IgD-negative memory B cell (primary cell): ENCODE measurements at regions not wholly inside any gene's neighbourhood (a gene's known extent, or its start where the extent isn't known, plus 50 kb on each side); places are given as distances from the start of the nearest gene placed in this dataset.
"Not testable (repeated sequence)": the region's sequence is repeated elsewhere in the genome, so short reads cannot be mapped to it uniquely, and the experiment has no call there.

Experiments
- H3K27ac Mint-ChIP-seq, 3 donors: one replicate each; pipeline ENCODE4 v1.8.0; 2020 to 2022; ENCODE audit warnings: mild to moderate bottlenecking in 3 of 3, mixed read lengths in 3 of 3, moderate library complexity in 1 of 3
- H3K27me3 Mint-ChIP-seq: one replicate; pipeline ENCODE4 v1.8.0; 2021; ENCODE audit warnings: mixed read lengths
- H3K36me3 Mint-ChIP-seq: one replicate; pipeline ENCODE4 v1.8.0; 2020; ENCODE audit warnings: mild to moderate bottlenecking, mixed read lengths
- H3K4me1 Mint-ChIP-seq, 3 donors: one replicate each; pipeline ENCODE4 v1.8.0; 2020 to 2022; ENCODE audit warnings: mixed read lengths in 3 of 3, mild to moderate bottlenecking in 1 of 3
- H3K4me3 Mint-ChIP-seq, 4 donors: one replicate each; pipeline ENCODE4 v1.8.0; 2020 to 2022; ENCODE audit warnings: mild to moderate bottlenecking in 4 of 4, mixed read lengths in 4 of 4, moderate library complexity in 3 of 4
- H3K9me3 Mint-ChIP-seq, 3 donors: one replicate each; pipeline ENCODE4 v1.8.0; 2020 to 2021; ENCODE audit warnings: mixed read lengths in 3 of 3, mild to moderate bottlenecking in 1 of 3

- H3K9me3 Mint-ChIP-seq = no peaks in the 10 kb centered on the region
- H3K36me3 Mint-ChIP-seq = no peaks in the 10 kb centered on the region
- no peaks in the 10 kb centered on the region for H3K27me3 Mint-ChIP-seq
- H3K4me3 Mint-ChIP-seq = no peak overlapping the region
- H3K4me1 Mint-ChIP-seq = no peaks in the 10 kb centered on the region
- H3K27ac Mint-ChIP-seq = no peak overlapping the region
Observed at GRCh38 chr7:49089717-49090116, 165.4 kb downstream of the CDC14C start.

GRCh38 chr7:49091089-49091488, 166.7 kb downstream of the CDC14C start:
- H3K4me1 Mint-ChIP-seq = no peaks in the 10 kb centered on the region
- H3K27ac Mint-ChIP-seq = no peak overlapping the region
- H3K9me3 Mint-ChIP-seq = peaks cover 0 to 5% (median 0%) of the 10 kb centered on the region in 3 donors
- H3K4me3 Mint-ChIP-seq = no peak overlapping the region
- no peaks in the 10 kb centered on the region for H3K36me3 Mint-ChIP-seq
- H3K27me3 Mint-ChIP-seq = no peaks in the 10 kb centered on the region

- no peak overlapping the region for H3K4me3 Mint-ChIP-seq
- H3K27ac Mint-ChIP-seq = no peak overlapping the region
- H3K9me3 Mint-ChIP-seq = peaks cover 0 to 5% (median 0%) of the 10 kb centered on the region in 3 donors
- H3K36me3 Mint-ChIP-seq = no peaks in the 10 kb centered on the region
- no peaks in the 10 kb centered on the region for H3K27me3 Mint-ChIP-seq
- no peaks in the 10 kb centered on the region for H3K4me1 Mint-ChIP-seq
Observed at GRCh38 chr7:49091519-49091918, 167.2 kb downstream of the CDC14C start.

- H3K36me3 Mint-ChIP-seq = no peaks in the 10 kb centered on the region
- no peak overlapping the region for H3K4me3 Mint-ChIP-seq
- H3K27me3 Mint-ChIP-seq = no peaks in the 10 kb centered on the region
- H3K4me1 Mint-ChIP-seq = no peaks in the 10 kb centered on the region
- H3K27ac Mint-ChIP-seq = no peak overlapping the region
- H3K9me3 Mint-ChIP-seq = peaks cover 0 to 5% (median 0%) of the 10 kb centered on the region in 3 donors
Observed at GRCh38 chr7:49093218-49093617, 168.9 kb downstream of the CDC14C start.

GRCh38 chr7:49094866-49095265, 170.5 kb downstream of the CDC14C start:
- H3K27ac Mint-ChIP-seq = no peak overlapping the region
- no peaks in the 10 kb centered on the region for H3K27me3 Mint-ChIP-seq
- H3K4me1 Mint-ChIP-seq = no peaks in the 10 kb centered on the region
- H3K36me3 Mint-ChIP-seq = no peaks in the 10 kb centered on the region
- peaks cover 0 to 5% (median 0%) of the 10 kb centered on the region in 3 donors for H3K9me3 Mint-ChIP-seq
- H3K4me3 Mint-ChIP-seq = no peak overlapping the region

GRCh38 chr7:49099587-49100326, 175.4 kb downstream of the CDC14C start:
- no peak overlapping the region for H3K27ac Mint-ChIP-seq
- H3K9me3 Mint-ChIP-seq = peaks cover 0 to 5% (median 2%) of the 10 kb centered on the region in 3 donors
- no peaks in the 10 kb centered on the region for H3K36me3 Mint-ChIP-seq
- H3K4me3 Mint-ChIP-seq = no peak overlapping the region
- H3K4me1 Mint-ChIP-seq = no peaks in the 10 kb centered on the region
- no peaks in the 10 kb centered on the region for H3K27me3 Mint-ChIP-seq

- H3K9me3 Mint-ChIP-seq, H3K4me1 Mint-ChIP-seq, H3K4me3 Mint-ChIP-seq, H3K27me3 Mint-ChIP-seq, H3K36me3 Mint-ChIP-seq: not testable (repeated sequence)
- peak overlapping the region in 1 of 3 donors; percentile 20 for H3K27ac Mint-ChIP-seq
Observed at GRCh38 chr7:49100908-49101740, 176.8 kb downstream of the CDC14C start.

GRCh38 chr7:49102411-49102810, 178.1 kb downstream of the CDC14C start:
- Mint-ChIP-seq H3K36me3 (no peaks in the 10 kb centered on the region), H3K4me3 (no peak overlapping the region), H3K4me1 (no peaks in the 10 kb centered on the region), H3K27ac (no peak overlapping the region), H3K27me3 (no peaks in the 10 kb centered on the region), H3K9me3 (peaks cover 4 to 7% (median 5%) of the 10 kb centered on the region in 3 donors)

- H3K36me3 Mint-ChIP-seq = no peaks in the 10 kb centered on the region
- no peak overlapping the region for H3K27ac Mint-ChIP-seq
- H3K4me3 Mint-ChIP-seq = no peak overlapping the region
- H3K4me1 Mint-ChIP-seq = no peaks in the 10 kb centered on the region
- H3K27me3 Mint-ChIP-seq = no peaks in the 10 kb centered on the region
- H3K9me3 Mint-ChIP-seq = peaks cover 2 to 14% (median 7%) of the 10 kb centered on the region in 3 donors
Observed at GRCh38 chr7:49111706-49112105, 187.4 kb downstream of the CDC14C start.

GRCh38 chr7:49112222-49112621, 187.9 kb downstream of the CDC14C start:
- Mint-ChIP-seq H3K9me3 (peaks cover 2 to 11% (median 7%) of the 10 kb centered on the region in 3 donors), H3K36me3 (no peaks in the 10 kb centered on the region), H3K27me3 (no peaks in the 10 kb centered on the region), H3K4me3 (no peak overlapping the region), H3K27ac (no peak overlapping the region), H3K4me1 (no peaks in the 10 kb centered on the region)

GRCh38 chr7:49112647-49113046, 188.3 kb downstream of the CDC14C start:
- no peak overlapping the region for H3K27ac Mint-ChIP-seq
- H3K4me1 Mint-ChIP-seq = no peaks in the 10 kb centered on the region
- no peak overlapping the region for H3K4me3 Mint-ChIP-seq
- no peaks in the 10 kb centered on the region for H3K36me3 Mint-ChIP-seq
- H3K9me3 Mint-ChIP-seq = peaks cover 2 to 11% (median 7%) of the 10 kb centered on the region in 3 donors
- no peaks in the 10 kb centered on the region for H3K27me3 Mint-ChIP-seq

GRCh38 chr7:49119706-49120105, 195.4 kb downstream of the CDC14C start:
- Mint-ChIP-seq H3K36me3 (no peaks in the 10 kb centered on the region), H3K4me1 (no peaks in the 10 kb centered on the region), H3K27ac (no peak overlapping the region), H3K9me3 (peaks cover 3 to 11% (median 4%) of the 10 kb centered on the region in 3 donors), H3K27me3 (no peaks in the 10 kb centered on the region), H3K4me3 (no peak overlapping the region)

- Mint-ChIP-seq H3K27me3 (no peaks in the 10 kb centered on the region), H3K27ac (no peak overlapping the region), H3K36me3 (no peaks in the 10 kb centered on the region), H3K4me1 (no peaks in the 10 kb centered on the region), H3K9me3 (peaks cover 2 to 15% (median 4%) of the 10 kb centered on the region in 3 donors), H3K4me3 (no peak overlapping the region)
Observed at GRCh38 chr7:49125246-49125645, 200.9 kb downstream of the CDC14C start.

- Mint-ChIP-seq H3K9me3 (peaks cover 2 to 15% (median 2%) of the 10 kb centered on the region in 3 donors), H3K27ac (no peak overlapping the region), H3K36me3 (no peaks in the 10 kb centered on the region), H3K27me3 (no peaks in the 10 kb centered on the region), H3K4me1 (no peaks in the 10 kb centered on the region), H3K4me3 (no peak overlapping the region)
Observed at GRCh38 chr7:49127359-49127913, 203.1 kb downstream of the CDC14C start.

- no peak overlapping the region for H3K4me3 Mint-ChIP-seq
- peaks cover 2 to 5% (median 3%) of the 10 kb centered on the region in 3 donors for H3K9me3 Mint-ChIP-seq
- no peaks in the 10 kb centered on the region for H3K36me3 Mint-ChIP-seq
- peaks cover 0 to 1% (median 0%) of the 10 kb centered on the region in 3 donors for H3K4me1 Mint-ChIP-seq
- no peaks in the 10 kb centered on the region for H3K27me3 Mint-ChIP-seq
- H3K27ac Mint-ChIP-seq = no peak overlapping the region
Observed at GRCh38 chr7:49137978-49138377, 213.6 kb downstream of the CDC14C start.
